H1 (cell line): ENCODE measurements at regions not wholly inside any gene's neighbourhood (a gene's known extent, or its start where the extent isn't known, plus 50 kb on each side); places are given as distances from the start of the nearest gene placed in this dataset.

Experiments
- CTCF ChIA-PET: fragments of 300-600 bp; sonication (Branson Sonifier 250); formaldehyde crosslinking; loops from one replicate; lab custom pipeline; 2021; ENCODE audit not compliant: partially characterized antibody; lab: Charles Lee
- POLR2A ChIA-PET: fragments of 300-600 bp; sonication (Branson Sonifier 250); formaldehyde crosslinking; loops from one replicate; lab custom pipeline; 2021; ENCODE audit warnings: inconsistent platforms; ENCODE audit not compliant: partially characterized antibody; lab: Charles Lee
- DNase-seq, 2 experiments: peaks; one replicate each; pipeline versions ENCODE4 v3.0.0 to v3.0.0-alpha.2; 2010 to 2022; ENCODE audit warnings: low spot score in 2 of 2, low read depth in 1 of 2, mixed read lengths in 1 of 2
- FAIRE-seq: peaks from 2 replicates; lab custom pipeline; 2011; peaks lifted over from hg19 to GRCh38; lab: Jason Lieb, UNC
- H2AFZ ChIP-seq: 2 replicates; pipeline ENCODE4 v1.8.1; 2012; ENCODE audit warnings: low read length, inconsistent platforms
- H2AK5ac ChIP-seq: 2 replicates; pipeline ENCODE4 v1.6.1; 2013; ENCODE audit warnings: low read depth, low read length
- H2BK120ac ChIP-seq: replicated peaks from 2 replicates; pipeline ENCODE3; 2013; ENCODE audit warnings: low read depth, low read length, inconsistent platforms
- H2BK12ac ChIP-seq: 2 replicates; pipeline ENCODE4 v1.6.1; 2013; ENCODE audit warnings: low read depth, low read length
- H2BK15ac ChIP-seq: 2 replicates; pipeline ENCODE4 v1.6.1; 2013; ENCODE audit warnings: low read length
- H2BK20ac ChIP-seq: 2 replicates; pipeline ENCODE4 v1.6.1; 2013; ENCODE audit warnings: low read length
- H2BK5ac ChIP-seq: 2 replicates; pipeline ENCODE4 v1.6.1; 2013; ENCODE audit warnings: low read depth, low read length
- H3K14ac ChIP-seq: 2 replicates; pipeline ENCODE4 v1.6.1; 2013; ENCODE audit warnings: inconsistent platforms; ENCODE audit not compliant: insufficient read length
- H3K18ac ChIP-seq: 2 replicates; pipeline ENCODE4 v1.6.1; 2013; ENCODE audit warnings: low read length; ENCODE audit errors: extremely low read depth
- H3K23ac ChIP-seq: 2 replicates; pipeline ENCODE4 v1.6.1; 2013; ENCODE audit warnings: inconsistent platforms; ENCODE audit not compliant: insufficient read length
- H3K23me2 ChIP-seq: 2 replicates; pipeline ENCODE4 v1.6.1; 2013; ENCODE audit warnings: low read depth, low read length
- H3K27ac ChIP-seq: 2 replicates; pipeline ENCODE4 v1.6.1; 2011; ENCODE audit warnings: low read depth, low read length, inconsistent platforms
- H3K27me3 ChIP-seq, 4 experiments: replicated peaks in 1 of 4; 1 replicate in 1 of 4; 2 replicates in 3 of 4; pipeline versions ENCODE4 v1.6.1 to v1.8.1; 2011 to 2013; ENCODE audit warnings: low read length in 3 of 4, mild to moderate bottlenecking in 3 of 4, inconsistent platforms in 2 of 4, mixed read lengths in 2 of 4, moderate library complexity in 1 of 4; ENCODE audit not compliant: control insufficient read depth in 3 of 4, insufficient read depth in 3 of 4; ENCODE audit errors: extremely low read depth in 1 of 4
- H3K36me3 ChIP-seq, 4 experiments: 2 replicates each; pipeline versions ENCODE4 v1.6.1 to v1.8.1; 2011 to 2013; ENCODE audit warnings: mild to moderate bottlenecking in 4 of 4, low read length in 3 of 4, moderate library complexity in 2 of 4, control low read depth in 1 of 4, inconsistent platforms in 1 of 4; ENCODE audit not compliant: insufficient read depth in 4 of 4, control insufficient read depth in 2 of 4
- H3K4ac ChIP-seq: replicated peaks from 2 replicates; pipeline ENCODE3; 2013; ENCODE audit warnings: low read length, low read depth, mixed read lengths, inconsistent platforms; ENCODE audit not compliant: insufficient read length
- H3K4me1 ChIP-seq, 4 experiments: replicated peaks in 1 of 4; 1 replicate in 1 of 4; 2 replicates in 3 of 4; pipeline versions ENCODE4 v1.6.1 to v1.8.1; 2011 to 2013; ENCODE audit warnings: low read length in 3 of 4, inconsistent platforms in 2 of 4, mixed read lengths in 1 of 4; ENCODE audit not compliant: insufficient read depth in 4 of 4, control insufficient read depth in 3 of 4
- H3K4me2 ChIP-seq, 2 experiments: 2 replicates each; pipeline versions ENCODE4 v1.6.1 to v1.8.1; 2011 to 2013; ENCODE audit warnings: low read depth in 2 of 2, low read length in 2 of 2, control low read depth in 1 of 2, inconsistent platforms in 1 of 2, mild to moderate bottlenecking in 1 of 2; ENCODE audit not compliant: insufficient read depth in 1 of 2
- H3K4me3 ChIP-seq, 4 experiments: fragments of 200-600, 300-600 bp in 1 of 4; sonication (generic), shearing (Covaris generic), sonication (Bioruptor Twin) in 1 of 4; 2 replicates each; pipeline versions ENCODE4 v1.5.1 to v1.8.1; 2011 to 2016; ENCODE audit warnings: low read length in 4 of 4, low read depth in 3 of 4, control low read depth in 2 of 4, inconsistent platforms in 2 of 4, mild to moderate bottlenecking in 2 of 4, mixed read lengths in 1 of 4, moderate library complexity in 1 of 4; ENCODE audit not compliant: insufficient read depth in 2 of 4; ENCODE audit errors: extremely low read depth in 1 of 4
- H3K56ac ChIP-seq: replicated peaks from 2 replicates; pipeline ENCODE3; 2013; ENCODE audit warnings: low read depth, mild to moderate bottlenecking, mixed read lengths, low read length, inconsistent platforms; ENCODE audit not compliant: insufficient read length
- H3K79me1 ChIP-seq: 2 replicates; pipeline ENCODE4 v1.6.1; 2013; ENCODE audit warnings: low read depth, low read length, control low read depth
- H3K79me2 ChIP-seq, 2 experiments: 2 replicates each; pipeline versions ENCODE4 v1.6.1 to v1.8.1; 2012 to 2013; ENCODE audit warnings: low read length in 2 of 2, mild to moderate bottlenecking in 2 of 2, inconsistent platforms in 1 of 2; ENCODE audit not compliant: insufficient read depth in 2 of 2, control insufficient read depth in 1 of 2
- H3K9ac ChIP-seq, 4 experiments: replicated peaks in 1 of 4; 1 replicate in 1 of 4; 2 replicates in 3 of 4; pipeline versions ENCODE4 v1.6.1 to v1.8.1; 2011 to 2013; ENCODE audit warnings: low read depth in 3 of 4, low read length in 3 of 4, control low read depth in 2 of 4, mild to moderate bottlenecking in 2 of 4, moderate library complexity in 2 of 4, inconsistent platforms in 1 of 4; ENCODE audit errors: extremely low read depth in 1 of 4
- H3K9me3 ChIP-seq, 2 experiments: 2 replicates each; pipeline versions ENCODE4 v1.6.1 to v1.8.1; 2012 to 2013; ENCODE audit warnings: mild to moderate bottlenecking in 2 of 2, moderate library complexity in 2 of 2, control low read depth in 1 of 2, inconsistent platforms in 1 of 2, low read depth in 1 of 2, low read length in 1 of 2, mixed read lengths in 1 of 2; ENCODE audit not compliant: insufficient read depth in 2 of 2
- H4K20me1 ChIP-seq, 2 experiments: replicated peaks in 1 of 2; 2 replicates each; pipeline versions ENCODE3 to v1.8.1; 2011 to 2013; ENCODE audit warnings: inconsistent platforms in 2 of 2, low read length in 2 of 2, mild to moderate bottlenecking in 1 of 2; ENCODE audit not compliant: insufficient read depth in 2 of 2, control insufficient read depth in 1 of 2
- H4K5ac ChIP-seq: 2 replicates; pipeline ENCODE4 v1.6.1; 2013; ENCODE audit warnings: low read length, low read depth, mixed read lengths, inconsistent platforms; ENCODE audit not compliant: insufficient read length
- H4K8ac ChIP-seq: 2 replicates; pipeline ENCODE4 v1.8.0; 2013; ENCODE audit warnings: mild to moderate bottlenecking, moderate library complexity, low read length, inconsistent platforms; ENCODE audit not compliant: insufficient read depth; ENCODE audit errors: extremely low read depth
- H4K91ac ChIP-seq: replicated peaks from 2 replicates; pipeline ENCODE3; 2013; ENCODE audit warnings: low read length, mixed read lengths, inconsistent platforms; ENCODE audit not compliant: insufficient read length
- CHD1 ChIP-seq: IDR thresholded peaks from 2 replicates; pipeline ENCODE4 v1.6.1; 2012; ENCODE audit warnings: low read depth, low read length, improper control_type of control experiment
- EZH2 ChIP-seq: fragments of 200-600 bp; sonication (generic); IDR thresholded peaks from 2 replicates; pipeline ENCODE4 v1.7.1; 2012; ENCODE audit warnings: low read depth, mild to moderate bottlenecking, moderate library complexity, low read length, inconsistent platforms; ENCODE audit not compliant: severe bottlenecking
- GABPA ChIP-seq: IDR thresholded peaks from 2 replicates; pipeline ENCODE4 v1.6.1; 2011; ENCODE audit warnings: mild to moderate bottlenecking, low read length, moderate library complexity, borderline replicate concordance; ENCODE audit not compliant: insufficient read depth
- KDM1A ChIP-seq: fragments of 200-600, 300-600 bp; sonication (generic); IDR thresholded peaks from 2 replicates; pipeline ENCODE4 v1.7.1; 2016; ENCODE audit warnings: mild to moderate bottlenecking, low read length, borderline replicate concordance
- PHF8 ChIP-seq: fragments of 200-600 bp; sonication (generic); conservative IDR thresholded peaks from 2 replicates; pipeline ENCODE4 v1.7.1; 2012; ENCODE audit warnings: low read depth, mild to moderate bottlenecking, inconsistent platforms, low read length, moderate library complexity
- RFX5 ChIP-seq: IDR thresholded peaks from 2 replicates; pipeline ENCODE4 v1.6.1; 2011; ENCODE audit warnings: low read depth, low read length, improper control_type of control experiment, borderline replicate concordance
- RNF2 ChIP-seq: fragments of 200-900, 300-1000 bp; sonication (generic); IDR thresholded peaks from 2 replicates; pipeline ENCODE4 v1.7.1; 2016; ENCODE audit warnings: borderline replicate concordance, low read depth, mild to moderate bottlenecking, antibody characterized with exemption, low read length; ENCODE audit not compliant: poor library complexity, severe bottlenecking; ENCODE audit errors: missing control alignments
- SAP30 ChIP-seq: fragments of 300-600 bp; sonication (generic); IDR thresholded peaks from 2 replicates; pipeline ENCODE4 v1.7.1; 2012; ENCODE audit warnings: low read length, moderate library complexity, mild to moderate bottlenecking, inconsistent platforms; ENCODE audit not compliant: insufficient read depth, insufficient replicate concordance
- SP2 ChIP-seq: IDR thresholded peaks from 2 replicates; pipeline ENCODE4 v1.6.1; 2012; ENCODE audit warnings: mild to moderate bottlenecking, low read length, inconsistent platforms
- SUZ12 ChIP-seq: fragments of 200-600 bp; sonication (generic); IDR thresholded peaks from 2 replicates; pipeline ENCODE4 v1.6.1; 2012; ENCODE audit warnings: mild to moderate bottlenecking, inconsistent platforms, low read length, moderate library complexity, mixed read lengths
- YY1 ChIP-seq: IDR thresholded peaks from 2 replicates; pipeline ENCODE4 v1.6.1; 2011; ENCODE audit warnings: low read depth, mild to moderate bottlenecking, low read length
- WGBS, 2 experiments: shearing (Covaris generic) in 1 of 2; methylation state at CpG; one replicate each; pipeline versions ENCODE4 v1.1.6 to v1.1.7; 2013 to 2015; ENCODE audit warnings: low lambda C conversion rate in 2 of 2, mixed read lengths in 2 of 2, inconsistent platforms in 1 of 2, low coverage in 1 of 2, missing lambda C conversion rate in 1 of 2; ENCODE audit not compliant: insufficient replicate concordance in 2 of 2, insufficient coverage in 1 of 2, insufficient read length in 1 of 2; ENCODE audit errors: extremely low coverage in 1 of 2, missing lambda C conversion rate in 1 of 2; 5-methylcytosine and 5-hydroxymethylcytosine counted together
- TF ChIP-seq, protein P1 (sequence below): IDR thresholded peaks from 2 replicates; pipeline ENCODE4 v1.6.1; 2012; ENCODE audit warnings: inconsistent platforms

DNA sequence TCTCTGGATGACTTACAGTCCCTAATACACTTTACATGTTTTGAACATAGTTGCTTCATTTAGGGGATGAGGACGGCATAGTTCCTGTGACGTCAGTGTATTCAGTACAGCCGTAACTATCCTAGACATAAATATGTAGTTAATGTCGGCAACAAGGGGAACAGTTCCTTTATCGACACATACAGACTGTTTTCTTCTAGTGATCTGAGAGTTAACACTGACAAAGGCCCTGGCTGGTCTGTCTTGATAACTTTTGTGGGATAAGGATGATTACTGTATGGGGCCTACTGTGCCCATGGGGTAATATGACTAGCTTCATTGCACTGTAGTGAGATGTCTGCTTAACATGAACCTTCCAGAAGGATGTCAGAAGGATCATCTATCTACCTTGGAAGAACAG is 131.2 kb downstream of the ZNF518B start:
- H3K4me1 ChIP-seq = no peaks in the 10 kb centered on the region
- H2AK5ac ChIP-seq = no peak overlapping the region
- no peak overlapping the region for H3K9ac ChIP-seq
- 89% methylated on average over 5 of the region's 5 CpGs; no CpG with 5 or more reads in 1 of the 2 experiments for WGBS, 2 experiments
- H3K14ac ChIP-seq = no peak overlapping the region
- no peak overlapping the region for H3K4me3 ChIP-seq
- H2AFZ ChIP-seq = no peak overlapping the region
- H3K56ac ChIP-seq = no peak overlapping the region
- no peak overlapping the region for H4K8ac ChIP-seq
- H4K20me1 ChIP-seq = no peaks in the 10 kb centered on the region
- FAIRE-seq (no peak), DNase-seq (no peak)
- no peak overlapping the region for H4K91ac ChIP-seq
- no peaks in the 10 kb centered on the region for H3K79me1 ChIP-seq
- H3K18ac ChIP-seq = no peak overlapping the region
- H2BK15ac ChIP-seq = no peak overlapping the region
- no peak overlapping the region for H3K4me2 ChIP-seq
- no peak overlapping the region for H2BK5ac ChIP-seq
- no peak overlapping the region for H2BK120ac ChIP-seq
- H2BK20ac ChIP-seq = no peak overlapping the region
- no peaks in the 10 kb centered on the region for H3K23me2 ChIP-seq
- POLR2A ChIA-PET = no interaction called here
- H2BK12ac ChIP-seq = no peak overlapping the region
- no peaks in the 10 kb centered on the region for H3K27me3 ChIP-seq
- H3K4ac ChIP-seq = no peak overlapping the region
- H3K36me3 ChIP-seq = no peaks in the 10 kb centered on the region
- no peaks in the 10 kb centered on the region for H3K79me2 ChIP-seq
- no peaks in the 10 kb centered on the region for H3K9me3 ChIP-seq
- CTCF ChIA-PET = interaction anchor here (1.1 to 1.2 kb wide), 2 partner anchors 23 to 247 kb away, joined by 3 read pairs; no protein-coding TSS in a partner anchor
- H3K27ac ChIP-seq = no peak overlapping the region
- no peak overlapping the region for H3K23ac ChIP-seq
- no peak overlapping the region for H4K5ac ChIP-seq
- TF ChIP-seq CHD1 (no peak), SAP30 (no peak), SUZ12 (no peak), SP2 (no peak), PHF8 (no peak), RNF2 (no peak), KDM1A (no peak), EZH2 (no peak), YY1 (no peak), GABPA (no peak), RFX5 (no peak)
- TF ChIP-seq, protein P1, sequence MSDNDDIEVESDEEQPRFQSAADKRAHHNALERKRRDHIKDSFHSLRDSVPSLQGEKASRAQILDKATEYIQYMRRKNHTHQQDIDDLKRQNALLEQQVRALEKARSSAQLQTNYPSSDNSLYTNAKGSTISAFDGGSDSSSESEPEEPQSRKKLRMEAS = no peak
